ENCODE measurements at regions not wholly inside any gene's neighbourhood (a gene's known extent, or its start where the extent isn't known, plus 50 kb on each side); places are given as distances from the start of the nearest gene placed in this dataset.

DNA sequence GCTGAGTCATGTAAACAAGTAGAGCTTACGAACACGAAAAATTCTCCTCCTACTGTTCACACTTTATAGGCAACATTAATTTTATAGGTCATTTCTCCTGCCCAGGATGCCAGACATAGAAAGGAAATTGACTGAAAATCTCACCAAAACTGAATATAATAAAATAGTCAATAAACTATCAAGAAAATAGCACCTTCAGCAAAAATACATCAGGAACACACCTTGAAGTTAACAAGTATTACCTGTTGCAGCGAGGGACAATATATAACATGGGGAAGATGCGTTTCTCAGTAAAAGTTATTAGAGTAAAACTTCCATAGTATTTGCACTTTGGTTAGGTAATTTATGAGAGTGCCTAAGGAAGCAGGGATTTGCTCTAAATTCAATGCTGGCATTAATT is 344.6 kb downstream of the KCNJ3 start:
- DNase-seq (ENCODE audit: low spot score), result no peak
- CTCF ChIA-PET, result no interaction called here
- no peak for ATAC-seq
- Mint-ChIP-seq H3K27me3 (ENCODE audit: low read depth) (no peaks in the 10 kb centered on the region), H3K4me1 (no peaks in the 10 kb centered on the region), H3K4me3 (no peak overlapping the region), H3K9me3 (peaks cover 22% of the 10 kb centered on the region), H3K27ac (no peak overlapping the region), H3K36me3 (peaks cover 14% of the 10 kb centered on the region)
- POLR2A ChIA-PET, result no interaction called here
- TF ChIP-seq, protein P1, sequence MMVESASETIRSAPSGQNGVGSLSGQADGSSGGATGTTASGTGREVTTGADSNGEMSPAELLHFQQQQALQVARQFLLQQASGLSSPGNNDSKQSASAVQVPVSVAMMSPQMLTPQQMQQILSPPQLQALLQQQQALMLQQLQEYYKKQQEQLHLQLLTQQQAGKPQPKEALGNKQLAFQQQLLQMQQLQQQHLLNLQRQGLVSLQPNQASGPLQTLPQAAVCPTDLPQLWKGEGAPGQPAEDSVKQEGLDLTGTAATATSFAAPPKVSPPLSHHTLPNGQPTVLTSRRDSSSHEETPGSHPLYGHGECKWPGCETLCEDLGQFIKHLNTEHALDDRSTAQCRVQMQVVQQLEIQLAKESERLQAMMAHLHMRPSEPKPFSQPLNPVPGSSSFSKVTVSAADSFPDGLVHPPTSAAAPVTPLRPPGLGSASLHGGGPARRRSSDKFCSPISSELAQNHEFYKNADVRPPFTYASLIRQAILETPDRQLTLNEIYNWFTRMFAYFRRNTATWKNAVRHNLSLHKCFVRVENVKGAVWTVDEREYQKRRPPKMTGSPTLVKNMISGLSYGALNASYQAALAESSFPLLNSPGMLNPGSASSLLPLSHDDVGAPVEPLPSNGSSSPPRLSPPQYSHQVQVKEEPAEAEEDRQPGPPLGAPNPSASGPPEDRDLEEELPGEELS (CRISPR knock-in tag; IDR thresholded peaks at IDR 0.05), result no peak
- TF ChIP-seq, protein P2, sequence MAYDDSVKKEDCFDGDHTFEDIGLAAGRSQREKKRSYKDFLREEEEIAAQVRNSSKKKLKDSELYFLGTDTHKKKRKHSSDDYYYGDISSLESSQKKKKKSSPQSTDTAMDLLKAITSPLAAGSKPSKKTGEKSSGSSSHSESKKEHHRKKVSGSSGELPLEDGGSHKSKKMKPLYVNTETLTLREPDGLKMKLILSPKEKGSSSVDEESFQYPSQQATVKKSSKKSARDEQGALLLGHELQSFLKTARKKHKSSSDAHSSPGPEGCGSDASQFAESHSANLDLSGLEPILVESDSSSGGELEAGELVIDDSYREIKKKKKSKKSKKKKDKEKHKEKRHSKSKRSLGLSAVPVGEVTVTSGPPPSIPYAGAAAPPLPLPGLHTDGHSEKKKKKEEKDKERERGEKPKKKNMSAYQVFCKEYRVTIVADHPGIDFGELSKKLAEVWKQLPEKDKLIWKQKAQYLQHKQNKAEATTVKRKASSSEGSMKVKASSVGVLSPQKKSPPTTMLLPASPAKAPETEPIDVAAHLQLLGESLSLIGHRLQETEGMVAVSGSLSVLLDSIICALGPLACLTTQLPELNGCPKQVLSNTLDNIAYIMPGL (CRISPR knock-in tag; IDR thresholded peaks at IDR 0.05), result no peak
- TF ChIP-seq, protein P3, sequence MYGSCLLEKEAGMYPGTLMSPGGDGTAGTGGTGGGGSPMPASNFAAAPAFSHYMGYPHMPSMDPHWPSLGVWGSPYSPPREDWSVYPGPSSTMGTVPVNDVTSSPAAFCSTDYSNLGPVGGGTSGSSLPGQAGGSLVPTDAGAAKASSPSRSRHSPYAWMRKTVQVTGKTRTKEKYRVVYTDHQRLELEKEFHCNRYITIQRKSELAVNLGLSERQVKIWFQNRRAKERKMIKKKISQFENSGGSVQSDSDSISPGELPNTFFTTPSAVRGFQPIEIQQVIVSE (CRISPR knock-in tag; IDR thresholded peaks at IDR 0.05; ENCODE audit: borderline replicate concordance), result no peak
- TF ChIP-seq ZNF317 (CRISPR knock-in tag; IDR thresholded peaks at IDR 0.05; ENCODE audit: borderline replicate concordance, low read depth) (no peak), PRRX2 (CRISPR knock-in tag; IDR thresholded peaks at IDR 0.05) (no peak), ATF1 (CRISPR knock-in tag; IDR thresholded peaks at IDR 0.05) (no peak), TCF7 (CRISPR knock-in tag; IDR thresholded peaks at IDR 0.05; ENCODE audit: low read depth) (no peak), TEAD1 (CRISPR knock-in tag; IDR thresholded peaks at IDR 0.05) (no peak), ZNF423 (CRISPR knock-in tag; IDR thresholded peaks at IDR 0.05) (no peak), TEAD4 (CRISPR knock-in tag; IDR thresholded peaks at IDR 0.05) (no peak), ESRRA (CRISPR knock-in tag; IDR thresholded peaks at IDR 0.05; ENCODE audit: borderline replicate concordance) (no peak), MYBL2 (CRISPR knock-in tag; IDR thresholded peaks at IDR 0.05) (no peak)
- TF ChIP-seq, protein P4, sequence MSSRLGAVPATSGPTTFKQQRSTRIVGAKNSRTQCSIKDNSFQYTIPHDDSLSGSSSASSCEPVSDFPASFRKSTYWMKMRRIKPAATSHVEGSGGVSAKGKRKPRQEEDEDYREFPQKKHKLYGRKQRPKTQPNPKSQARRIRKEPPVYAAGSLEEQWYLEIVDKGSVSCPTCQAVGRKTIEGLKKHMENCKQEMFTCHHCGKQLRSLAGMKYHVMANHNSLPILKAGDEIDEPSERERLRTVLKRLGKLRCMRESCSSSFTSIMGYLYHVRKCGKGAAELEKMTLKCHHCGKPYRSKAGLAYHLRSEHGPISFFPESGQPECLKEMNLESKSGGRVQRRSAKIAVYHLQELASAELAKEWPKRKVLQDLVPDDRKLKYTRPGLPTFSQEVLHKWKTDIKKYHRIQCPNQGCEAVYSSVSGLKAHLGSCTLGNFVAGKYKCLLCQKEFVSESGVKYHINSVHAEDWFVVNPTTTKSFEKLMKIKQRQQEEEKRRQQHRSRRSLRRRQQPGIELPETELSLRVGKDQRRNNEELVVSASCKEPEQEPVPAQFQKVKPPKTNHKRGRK (CRISPR knock-in tag; IDR thresholded peaks at IDR 0.05; ENCODE audit: borderline replicate concordance), result no peak
- TF ChIP-seq, protein P5, sequence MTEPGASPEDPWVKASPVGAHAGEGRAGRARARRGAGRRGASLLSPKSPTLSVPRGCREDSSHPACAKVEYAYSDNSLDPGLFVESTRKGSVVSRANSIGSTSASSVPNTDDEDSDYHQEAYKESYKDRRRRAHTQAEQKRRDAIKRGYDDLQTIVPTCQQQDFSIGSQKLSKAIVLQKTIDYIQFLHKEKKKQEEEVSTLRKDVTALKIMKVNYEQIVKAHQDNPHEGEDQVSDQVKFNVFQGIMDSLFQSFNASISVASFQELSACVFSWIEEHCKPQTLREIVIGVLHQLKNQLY (CRISPR knock-in tag; IDR thresholded peaks at IDR 0.05), result no peak
- TF ChIP-seq, protein P6, sequence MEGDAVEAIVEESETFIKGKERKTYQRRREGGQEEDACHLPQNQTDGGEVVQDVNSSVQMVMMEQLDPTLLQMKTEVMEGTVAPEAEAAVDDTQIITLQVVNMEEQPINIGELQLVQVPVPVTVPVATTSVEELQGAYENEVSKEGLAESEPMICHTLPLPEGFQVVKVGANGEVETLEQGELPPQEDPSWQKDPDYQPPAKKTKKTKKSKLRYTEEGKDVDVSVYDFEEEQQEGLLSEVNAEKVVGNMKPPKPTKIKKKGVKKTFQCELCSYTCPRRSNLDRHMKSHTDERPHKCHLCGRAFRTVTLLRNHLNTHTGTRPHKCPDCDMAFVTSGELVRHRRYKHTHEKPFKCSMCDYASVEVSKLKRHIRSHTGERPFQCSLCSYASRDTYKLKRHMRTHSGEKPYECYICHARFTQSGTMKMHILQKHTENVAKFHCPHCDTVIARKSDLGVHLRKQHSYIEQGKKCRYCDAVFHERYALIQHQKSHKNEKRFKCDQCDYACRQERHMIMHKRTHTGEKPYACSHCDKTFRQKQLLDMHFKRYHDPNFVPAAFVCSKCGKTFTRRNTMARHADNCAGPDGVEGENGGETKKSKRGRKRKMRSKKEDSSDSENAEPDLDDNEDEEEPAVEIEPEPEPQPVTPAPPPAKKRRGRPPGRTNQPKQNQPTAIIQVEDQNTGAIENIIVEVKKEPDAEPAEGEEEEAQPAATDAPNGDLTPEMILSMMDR (IDR thresholded peaks at IDR 0.05), result no peak
- TF ChIP-seq, protein P7, sequence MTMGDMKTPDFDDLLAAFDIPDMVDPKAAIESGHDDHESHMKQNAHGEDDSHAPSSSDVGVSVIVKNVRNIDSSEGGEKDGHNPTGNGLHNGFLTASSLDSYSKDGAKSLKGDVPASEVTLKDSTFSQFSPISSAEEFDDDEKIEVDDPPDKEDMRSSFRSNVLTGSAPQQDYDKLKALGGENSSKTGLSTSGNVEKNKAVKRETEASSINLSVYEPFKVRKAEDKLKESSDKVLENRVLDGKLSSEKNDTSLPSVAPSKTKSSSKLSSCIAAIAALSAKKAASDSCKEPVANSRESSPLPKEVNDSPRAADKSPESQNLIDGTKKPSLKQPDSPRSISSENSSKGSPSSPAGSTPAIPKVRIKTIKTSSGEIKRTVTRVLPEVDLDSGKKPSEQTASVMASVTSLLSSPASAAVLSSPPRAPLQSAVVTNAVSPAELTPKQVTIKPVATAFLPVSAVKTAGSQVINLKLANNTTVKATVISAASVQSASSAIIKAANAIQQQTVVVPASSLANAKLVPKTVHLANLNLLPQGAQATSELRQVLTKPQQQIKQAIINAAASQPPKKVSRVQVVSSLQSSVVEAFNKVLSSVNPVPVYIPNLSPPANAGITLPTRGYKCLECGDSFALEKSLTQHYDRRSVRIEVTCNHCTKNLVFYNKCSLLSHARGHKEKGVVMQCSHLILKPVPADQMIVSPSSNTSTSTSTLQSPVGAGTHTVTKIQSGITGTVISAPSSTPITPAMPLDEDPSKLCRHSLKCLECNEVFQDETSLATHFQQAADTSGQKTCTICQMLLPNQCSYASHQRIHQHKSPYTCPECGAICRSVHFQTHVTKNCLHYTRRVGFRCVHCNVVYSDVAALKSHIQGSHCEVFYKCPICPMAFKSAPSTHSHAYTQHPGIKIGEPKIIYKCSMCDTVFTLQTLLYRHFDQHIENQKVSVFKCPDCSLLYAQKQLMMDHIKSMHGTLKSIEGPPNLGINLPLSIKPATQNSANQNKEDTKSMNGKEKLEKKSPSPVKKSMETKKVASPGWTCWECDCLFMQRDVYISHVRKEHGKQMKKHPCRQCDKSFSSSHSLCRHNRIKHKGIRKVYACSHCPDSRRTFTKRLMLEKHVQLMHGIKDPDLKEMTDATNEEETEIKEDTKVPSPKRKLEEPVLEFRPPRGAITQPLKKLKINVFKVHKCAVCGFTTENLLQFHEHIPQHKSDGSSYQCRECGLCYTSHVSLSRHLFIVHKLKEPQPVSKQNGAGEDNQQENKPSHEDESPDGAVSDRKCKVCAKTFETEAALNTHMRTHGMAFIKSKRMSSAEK (CRISPR knock-in tag; IDR thresholded peaks at IDR 0.05; ENCODE audit: borderline replicate concordance), result no peak
- TF ChIP-seq, protein P8, sequence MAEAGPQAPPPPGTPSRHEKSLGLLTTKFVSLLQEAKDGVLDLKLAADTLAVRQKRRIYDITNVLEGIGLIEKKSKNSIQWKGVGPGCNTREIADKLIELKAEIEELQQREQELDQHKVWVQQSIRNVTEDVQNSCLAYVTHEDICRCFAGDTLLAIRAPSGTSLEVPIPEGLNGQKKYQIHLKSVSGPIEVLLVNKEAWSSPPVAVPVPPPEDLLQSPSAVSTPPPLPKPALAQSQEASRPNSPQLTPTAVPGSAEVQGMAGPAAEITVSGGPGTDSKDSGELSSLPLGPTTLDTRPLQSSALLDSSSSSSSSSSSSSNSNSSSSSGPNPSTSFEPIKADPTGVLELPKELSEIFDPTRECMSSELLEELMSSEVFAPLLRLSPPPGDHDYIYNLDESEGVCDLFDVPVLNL (CRISPR knock-in tag; IDR thresholded peaks at IDR 0.05; ENCODE audit: borderline replicate concordance, low read depth), result no peak
- TF ChIP-seq, protein P9, sequence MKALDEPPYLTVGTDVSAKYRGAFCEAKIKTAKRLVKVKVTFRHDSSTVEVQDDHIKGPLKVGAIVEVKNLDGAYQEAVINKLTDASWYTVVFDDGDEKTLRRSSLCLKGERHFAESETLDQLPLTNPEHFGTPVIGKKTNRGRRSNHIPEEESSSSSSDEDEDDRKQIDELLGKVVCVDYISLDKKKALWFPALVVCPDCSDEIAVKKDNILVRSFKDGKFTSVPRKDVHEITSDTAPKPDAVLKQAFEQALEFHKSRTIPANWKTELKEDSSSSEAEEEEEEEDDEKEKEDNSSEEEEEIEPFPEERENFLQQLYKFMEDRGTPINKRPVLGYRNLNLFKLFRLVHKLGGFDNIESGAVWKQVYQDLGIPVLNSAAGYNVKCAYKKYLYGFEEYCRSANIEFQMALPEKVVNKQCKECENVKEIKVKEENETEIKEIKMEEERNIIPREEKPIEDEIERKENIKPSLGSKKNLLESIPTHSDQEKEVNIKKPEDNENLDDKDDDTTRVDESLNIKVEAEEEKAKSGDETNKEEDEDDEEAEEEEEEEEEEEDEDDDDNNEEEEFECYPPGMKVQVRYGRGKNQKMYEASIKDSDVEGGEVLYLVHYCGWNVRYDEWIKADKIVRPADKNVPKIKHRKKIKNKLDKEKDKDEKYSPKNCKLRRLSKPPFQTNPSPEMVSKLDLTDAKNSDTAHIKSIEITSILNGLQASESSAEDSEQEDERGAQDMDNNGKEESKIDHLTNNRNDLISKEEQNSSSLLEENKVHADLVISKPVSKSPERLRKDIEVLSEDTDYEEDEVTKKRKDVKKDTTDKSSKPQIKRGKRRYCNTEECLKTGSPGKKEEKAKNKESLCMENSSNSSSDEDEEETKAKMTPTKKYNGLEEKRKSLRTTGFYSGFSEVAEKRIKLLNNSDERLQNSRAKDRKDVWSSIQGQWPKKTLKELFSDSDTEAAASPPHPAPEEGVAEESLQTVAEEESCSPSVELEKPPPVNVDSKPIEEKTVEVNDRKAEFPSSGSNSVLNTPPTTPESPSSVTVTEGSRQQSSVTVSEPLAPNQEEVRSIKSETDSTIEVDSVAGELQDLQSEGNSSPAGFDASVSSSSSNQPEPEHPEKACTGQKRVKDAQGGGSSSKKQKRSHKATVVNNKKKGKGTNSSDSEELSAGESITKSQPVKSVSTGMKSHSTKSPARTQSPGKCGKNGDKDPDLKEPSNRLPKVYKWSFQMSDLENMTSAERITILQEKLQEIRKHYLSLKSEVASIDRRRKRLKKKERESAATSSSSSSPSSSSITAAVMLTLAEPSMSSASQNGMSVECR (CRISPR knock-in tag; IDR thresholded peaks at IDR 0.05; ENCODE audit: borderline replicate concordance), result no peak
